ENCODE measurements at regions not wholly inside any gene's neighbourhood (a gene's known extent, or its start where the extent isn't known, plus 50 kb on each side); places are given as distances from the start of the nearest gene placed in this dataset.

- TF ChIP-seq EZH2phosphoT487 (conservative IDR thresholded peaks at IDR 0.05; ENCODE audit: low read length): no peak
- no peak for TF ChIP-seq CTCF (IDR thresholded peaks at IDR 0.05; ENCODE audit: insufficient read depth, low read length, poor library complexity, severe bottlenecking)
Measured at GRCh38 chr5:103414604-103415003, 148.0 kb downstream of the NUDT12 start.

All from SU-DHL-6 (cell line).